ENCODE measurements at regions not wholly inside any gene's neighbourhood (a gene's known extent, or its start where the extent isn't known, plus 50 kb on each side); places are given as distances from the start of the nearest gene placed in this dataset.
A peak's percentile ranks its signal among the peaks of the same experiment; 100 is the strongest.

- no peak for TF ChIP-seq EZH2 (IDR thresholded peaks at IDR 0.05; ENCODE audit: low read depth, unreplicated experiment)
- peak in 1 of 2 experiments; percentile 39; a peak in 2 of 4 replicates for TF ChIP-seq CTCF (conservative IDR thresholded peaks at IDR 0.05; ENCODE audit: low read depth in 2 of 2)
- no peak for TF ChIP-seq POLR2AphosphoS5 (IDR thresholded peaks at IDR 0.05; ENCODE audit: low read depth)
- TF ChIP-seq STAT1 (IDR thresholded peaks at IDR 0.05; ENCODE audit: unreplicated experiment), result no peak
- no peak for TF ChIP-seq CREB1 (CRISPR knock-in tag; IDR thresholded peaks at IDR 0.05; ENCODE audit: low read depth)
These were observed 262.9 kb downstream of the IRX1 start for GRCh38 chr5:3858524-3858923.

Measured in GM23338 (cell line).